SU-DHL-6 (cell line): ENCODE measurements at regions not wholly inside any gene's neighbourhood (a gene's known extent, or its start where the extent isn't known, plus 50 kb on each side); places are given as distances from the start of the nearest gene placed in this dataset.

Experiments
- H2AFZ ChIP-seq: fragments of 200-600 bp; sonication (generic); 2 replicates; pipeline ENCODE4 v1.6.1; 2014; ENCODE audit warnings: low read depth, mild to moderate bottlenecking, moderate library complexity, mixed read lengths, antibody characterized with exemption, low read length; ENCODE audit not compliant: severe bottlenecking
- H3F3A ChIP-seq: fragments of 200-600 bp; shearing (Covaris generic); 2 replicates; pipeline ENCODE4 v1.6.0; 2016; ENCODE audit warnings: antibody characterized with exemption, mild to moderate bottlenecking; ENCODE audit not compliant: insufficient read depth
- H3K27ac ChIP-seq: fragments of 200-600 bp; sonication (generic); 2 replicates; pipeline ENCODE4 v1.5.1; 2016; ENCODE audit warnings: low read depth, mild to moderate bottlenecking, low read length, moderate library complexity, mixed read lengths
- H3K27me3 ChIP-seq: fragments of 200-600 bp; sonication (generic), shearing (Covaris generic); 2 replicates; pipeline ENCODE4 v1.6.0; 2014; ENCODE audit warnings: mild to moderate bottlenecking, low read length
- H3K36me3 ChIP-seq: fragments of 200-600 bp; sonication (generic); 2 replicates; pipeline ENCODE4 v1.6.1; 2014; ENCODE audit warnings: mild to moderate bottlenecking, low read length, mixed read lengths
- H3K4me2 ChIP-seq: fragments of 300-600, 200-600 bp; shearing (Covaris generic), sonication (generic); 2 replicates; pipeline ENCODE4 v1.6.0; 2014; ENCODE audit warnings: low read length, low read depth, mild to moderate bottlenecking; ENCODE audit not compliant: poor library complexity, severe bottlenecking
- H3K4me3 ChIP-seq: fragments of 200-600 bp; sonication (generic); 2 replicates; pipeline ENCODE4 v1.5.1; 2014; ENCODE audit warnings: antibody characterized with exemption, low read length, mild to moderate bottlenecking, mixed read lengths; ENCODE audit not compliant: insufficient read depth, poor library complexity, severe bottlenecking
- H3K79me2 ChIP-seq: fragments of 200-600 bp; sonication (generic); 2 replicates; pipeline ENCODE4 v1.6.1; 2014; ENCODE audit warnings: mild to moderate bottlenecking, low read length, moderate library complexity; ENCODE audit not compliant: insufficient read depth
- H3K9ac ChIP-seq: fragments of 200-600 bp; sonication (generic); 2 replicates; pipeline ENCODE4 v1.7.0; 2014; ENCODE audit warnings: mild to moderate bottlenecking, low read length
- H3K9me2 ChIP-seq: fragments of 200-600 bp; sonication (generic); replicated peaks from 2 replicates; pipeline ENCODE4 v1.6.1; 2014; ENCODE audit warnings: low read length; ENCODE audit not compliant: insufficient read depth
- H3K9me3 ChIP-seq: fragments of 200-600 bp; sonication (generic); 2 replicates; pipeline ENCODE4 v1.6.1; 2014; ENCODE audit warnings: low read length, mixed read lengths; ENCODE audit not compliant: insufficient read depth
- H4K20me1 ChIP-seq: fragments of 200-600 bp; sonication (generic); 2 replicates; pipeline ENCODE4 v1.6.1; 2014; ENCODE audit warnings: low read depth, mild to moderate bottlenecking, antibody characterized with exemption, low read length, moderate library complexity, mixed read lengths
- CTCF ChIP-seq: fragments of 200-600 bp; sonication (generic); IDR thresholded peaks from one replicate; pipeline ENCODE4 v1.5.1; 2017; ENCODE audit warnings: antibody characterized with exemption, mild to moderate bottlenecking, low read length, moderate library complexity; ENCODE audit not compliant: insufficient read depth, poor library complexity, severe bottlenecking
- EZH2phosphoT487 ChIP-seq: fragments of 200-600 bp; sonication (generic), shearing (Covaris generic); conservative IDR thresholded peaks from 2 replicates; pipeline ENCODE4 v1.6.1; 2018; ENCODE audit warnings: mild to moderate bottlenecking, antibody characterized with exemption, low read length, moderate library complexity, mixed read lengths

GRCh38 chr1:29669912-29670311, 433.6 kb downstream of the PTPRU start:
- Histone ChIP-seq H3F3A (no peaks in the 10 kb centered on the region), H4K20me1 (no peaks in the 10 kb centered on the region), H2AFZ (no peak overlapping the region), H3K27ac (no peak overlapping the region), H3K79me2 (no peaks in the 10 kb centered on the region), H3K27me3 (no peaks in the 10 kb centered on the region), H3K9me2 (no peaks in the 10 kb centered on the region), H3K36me3 (no peaks in the 10 kb centered on the region), H3K9me3 (no peaks in the 10 kb centered on the region), H3K4me2 (no peak overlapping the region), H3K4me3 (no peak overlapping the region), H3K9ac (no peak overlapping the region)
- TF ChIP-seq EZH2phosphoT487 (no peak), CTCF (no peak)

GRCh38 chr1:29669158-29669871, 433.0 kb downstream of the PTPRU start:
- Histone ChIP-seq H3K36me3 (no peaks in the 10 kb centered on the region), H3K4me2 (no peak overlapping the region), H3K4me3 (no peak overlapping the region), H3K79me2 (no peaks in the 10 kb centered on the region), H3K9me2 (no peaks in the 10 kb centered on the region), H3K27ac (no peak overlapping the region), H2AFZ (no peak overlapping the region), H3K27me3 (no peaks in the 10 kb centered on the region), H3K9ac (no peak overlapping the region), H4K20me1 (no peaks in the 10 kb centered on the region), H3F3A (no peaks in the 10 kb centered on the region), H3K9me3 (no peaks in the 10 kb centered on the region)
- TF ChIP-seq CTCF, result no peak

GRCh38 chr1:29668551-29669157, 432.3 kb downstream of the PTPRU start:
- no peaks in the 10 kb centered on the region for H3K79me2 ChIP-seq
- no peaks in the 10 kb centered on the region for H4K20me1 ChIP-seq
- H3K4me3 ChIP-seq, result no peak overlapping the region
- H3K9me2 ChIP-seq, result no peaks in the 10 kb centered on the region
- H3K36me3 ChIP-seq, result no peaks in the 10 kb centered on the region
- no peak overlapping the region for H3K9ac ChIP-seq
- no peak overlapping the region for H2AFZ ChIP-seq
- no peak for TF ChIP-seq EZH2phosphoT487
- no peak for TF ChIP-seq CTCF
- no peak overlapping the region for H3K27ac ChIP-seq
- H3K9me3 ChIP-seq, result no peaks in the 10 kb centered on the region
- no peak overlapping the region for H3K4me2 ChIP-seq
- no peaks in the 10 kb centered on the region for H3K27me3 ChIP-seq
- H3F3A ChIP-seq, result no peaks in the 10 kb centered on the region
